ENCODE measurements at regions not wholly inside any gene's neighbourhood (a gene's known extent, or its start where the extent isn't known, plus 50 kb on each side); places are given as distances from the start of the nearest gene placed in this dataset.
A peak's percentile ranks its signal among the peaks of the same experiment; 100 is the strongest.
"Not testable (repeated sequence)": the region's sequence is repeated elsewhere in the genome, so short reads cannot be mapped to it uniquely, and the experiment has no call there.

GRCh38 chr12:83559650-83560049 lies 872.9 kb downstream of the TMTC2 start:
- WGBS, 2 donors, result 82 to 88% methylated on average over 1 of the region's 1 CpG
- ATAC-seq (no peak), DNase-seq (peak in 1 of 4 donors; percentile 2)
- H3K4me3 ChIP-seq, result no peak overlapping the region
- peaks cover 6% of the 10 kb centered on the region for H3K4me1 ChIP-seq
- intact Hi-C loops (cut with DNase I), result no loop called here
- H3K27ac ChIP-seq, result no peak overlapping the region
- no peak for TF ChIP-seq POLR2A (IDR thresholded peaks at IDR 0.05)
- no peak for TF ChIP-seq CTCF (IDR thresholded peaks at IDR 0.05)
- no peaks in the 10 kb centered on the region for H3K36me3 ChIP-seq (replicated peaks in 1 of 2; ENCODE audit: insufficient read depth in 1 of 2, low read depth in 2 of 2)
- H3K9me3 ChIP-seq, result no peaks in the 10 kb centered on the region
- no peaks in the 10 kb centered on the region for H3K27me3 ChIP-seq

GRCh38 chr12:83556040-83556439 lies 869.3 kb downstream of the TMTC2 start:
- ATAC-seq; H3K4me3 ChIP-seq; intact Hi-C loops (cut with DNase I); H3K9me3 ChIP-seq; H3K27me3 ChIP-seq; H3K4me1 ChIP-seq; H3K36me3 ChIP-seq (replicated peaks in 1 of 2; ENCODE audit: insufficient read depth in 1 of 2, low read depth in 2 of 2); H3K27ac ChIP-seq; DNase-seq: not testable (repeated sequence)
- 69 to 73% methylated on average over 4 to 7 of the region's 7 CpGs for WGBS, 2 donors

- DNase-seq (no peak), ATAC-seq (no peak)
- no peaks in the 10 kb centered on the region for H3K27me3 ChIP-seq
- intact Hi-C loops (cut with DNase I), result no loop called here
- H3K9me3 ChIP-seq, result no peaks in the 10 kb centered on the region
- H3K36me3 ChIP-seq (replicated peaks in 1 of 2; ENCODE audit: insufficient read depth in 1 of 2, low read depth in 2 of 2), result no peaks in the 10 kb centered on the region
- no peak overlapping the region for H3K4me3 ChIP-seq
- TF ChIP-seq CTCF (IDR thresholded peaks at IDR 0.05) (no peak), POLR2A (IDR thresholded peaks at IDR 0.05) (no peak)
- no peak overlapping the region for H3K27ac ChIP-seq
- H3K4me1 ChIP-seq, result no peaks in the 10 kb centered on the region
Measured at GRCh38 chr12:83541446-83541845, 854.7 kb downstream of the TMTC2 start.

DNA sequence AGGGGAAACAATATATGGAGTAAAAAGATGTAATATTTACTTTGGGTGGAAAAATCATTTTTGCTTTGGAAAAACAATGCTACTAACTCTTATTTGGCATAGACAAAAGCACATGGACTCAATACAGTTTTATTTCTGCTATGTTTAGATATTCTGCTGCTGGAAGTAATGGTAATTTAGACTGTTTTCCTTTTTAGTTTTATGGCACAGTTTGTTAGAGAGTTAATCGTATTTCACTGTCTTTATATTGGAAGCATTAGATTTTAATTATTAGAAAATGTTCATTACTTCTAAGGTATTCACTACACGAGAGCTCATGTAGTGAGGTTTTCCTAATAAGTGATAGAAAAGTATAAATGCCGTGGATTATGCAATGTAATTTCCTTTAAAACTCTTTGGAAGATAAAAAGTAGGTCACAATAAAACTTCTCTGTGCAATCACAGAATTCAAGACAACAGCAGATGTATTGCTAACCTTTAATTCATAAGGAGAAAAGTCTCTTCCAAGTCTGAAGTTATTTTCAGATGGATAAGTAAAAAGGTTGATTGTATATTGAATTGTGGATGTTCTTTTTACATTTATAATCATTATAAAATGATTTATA lies 851.8 kb downstream of the TMTC2 start:
- 59 to 67% methylated on average over 3 of the region's 3 CpGs for WGBS, 2 donors
- Histone ChIP-seq H3K27me3 (no peaks in the 10 kb centered on the region), H3K27ac (no peak overlapping the region), H3K4me1 (no peaks in the 10 kb centered on the region), H3K9me3 (no peaks in the 10 kb centered on the region), H3K36me3 (replicated peaks in 1 of 2; ENCODE audit: insufficient read depth in 1 of 2, low read depth in 2 of 2) (no peaks in the 10 kb centered on the region), H3K4me3 (no peak overlapping the region)
- TF ChIP-seq POLR2A (IDR thresholded peaks at IDR 0.05) (no peak), CTCF (IDR thresholded peaks at IDR 0.05) (no peak)
- intact Hi-C loops (cut with DNase I), result no loop called here
- ATAC-seq, result no peak
- no peak for DNase-seq

- H3K36me3 ChIP-seq (replicated peaks in 1 of 2; ENCODE audit: insufficient read depth in 1 of 2, low read depth in 2 of 2), result no peaks in the 10 kb centered on the region
- no peaks in the 10 kb centered on the region for H3K27me3 ChIP-seq
- H3K9me3 ChIP-seq, result no peaks in the 10 kb centered on the region
- H3K4me3 ChIP-seq, result no peak overlapping the region
- intact Hi-C loops (cut with DNase I), result no loop called here
- no peak overlapping the region for H3K27ac ChIP-seq
- TF ChIP-seq CTCF (IDR thresholded peaks at IDR 0.05), result no peak
- no peak for TF ChIP-seq POLR2A (IDR thresholded peaks at IDR 0.05)
- WGBS, 2 donors, result 61 to 66% methylated on average over 4 of the region's 4 CpGs
- H3K4me1 ChIP-seq, result no peaks in the 10 kb centered on the region
- DNase-seq (no peak), ATAC-seq (no peak)
Measured at GRCh38 chr12:83537428-83538053, 850.8 kb downstream of the TMTC2 start.
